ENCODE measurements at regions not wholly inside any gene's neighbourhood (a gene's known extent, or its start where the extent isn't known, plus 50 kb on each side); places are given as distances from the start of the nearest gene placed in this dataset.
A peak's percentile ranks its signal among the peaks of the same experiment; 100 is the strongest.

- Mint-ChIP-seq H3K4me1 (peaks cover 6% of the 10 kb centered on the region), H3K27ac (no peak overlapping the region), H3K4me3 (no peak overlapping the region), H3K27me3 (no peaks in the 10 kb centered on the region), H3K9me3 (peaks cover 21% of the 10 kb centered on the region), H3K36me3 (no peaks in the 10 kb centered on the region)
Observed at GRCh38 chr21:17002594-17003257, 510.1 kb upstream of the CXADR start.

DNA sequence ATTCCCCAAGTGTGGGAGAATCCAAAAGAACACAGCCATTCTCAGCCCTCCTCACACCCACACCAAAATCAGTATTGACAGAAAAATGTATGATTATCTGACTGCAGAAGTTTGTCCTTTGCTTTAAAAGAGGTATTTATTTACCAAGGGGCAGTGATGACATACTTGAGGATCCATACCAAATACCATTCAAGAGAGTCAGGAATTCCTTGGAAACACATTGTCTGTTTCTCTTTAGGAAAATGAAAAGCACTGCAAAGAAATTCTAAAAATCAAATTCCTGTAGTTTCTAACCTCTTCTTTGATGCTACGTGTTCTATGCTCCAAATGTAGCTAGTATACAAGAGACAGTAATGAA is 509.6 kb upstream of the CXADR start:
- no peak overlapping the region for H3K27ac Mint-ChIP-seq
- H3K4me3 Mint-ChIP-seq = no peak overlapping the region
- peaks cover 21% of the 10 kb centered on the region for H3K9me3 Mint-ChIP-seq
- H3K4me1 Mint-ChIP-seq = peaks cover 6% of the 10 kb centered on the region
- no peaks in the 10 kb centered on the region for H3K36me3 Mint-ChIP-seq
- no peaks in the 10 kb centered on the region for H3K27me3 Mint-ChIP-seq

DNA sequence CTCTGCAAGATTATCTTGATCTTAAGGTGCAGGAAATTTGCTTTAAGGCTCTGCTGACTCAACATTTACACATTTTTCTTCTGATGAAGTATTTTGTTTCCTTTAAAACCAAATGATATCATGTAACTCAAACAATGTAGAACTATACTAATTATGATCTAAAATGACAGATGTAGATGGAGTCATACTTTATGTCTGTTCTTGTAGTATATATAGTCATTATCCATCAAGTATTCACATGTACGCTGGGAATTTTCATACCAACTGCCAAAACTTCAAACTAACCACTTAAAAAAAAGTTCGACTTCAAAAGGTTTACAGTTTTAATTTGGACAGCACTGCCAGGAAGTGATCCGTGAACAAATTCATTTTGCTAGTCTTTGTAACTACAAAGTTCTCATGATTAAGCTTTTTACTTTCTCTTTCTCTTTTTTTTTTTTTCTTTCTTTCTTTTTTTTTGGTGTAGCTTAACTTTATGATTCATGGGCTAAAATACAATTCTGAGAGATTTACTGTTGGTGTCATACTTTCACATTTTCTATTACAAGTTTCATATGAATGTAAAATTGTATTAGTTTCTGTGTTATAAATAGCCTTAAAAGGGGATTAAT is 509.0 kb upstream of the CXADR start:
- H3K36me3 Mint-ChIP-seq = no peaks in the 10 kb centered on the region
- H3K27me3 Mint-ChIP-seq = no peaks in the 10 kb centered on the region
- peaks cover 6% of the 10 kb centered on the region for H3K4me1 Mint-ChIP-seq
- H3K27ac Mint-ChIP-seq = peak overlapping the region; percentile 65
- H3K9me3 Mint-ChIP-seq = peaks cover 20% of the 10 kb centered on the region
- H3K4me3 Mint-ChIP-seq = no peak overlapping the region

GRCh38 chr21:17032141-17032655 is 480.6 kb upstream of the CXADR start:
- Mint-ChIP-seq H3K36me3 (no peaks in the 10 kb centered on the region), H3K27me3 (no peaks in the 10 kb centered on the region), H3K27ac (no peak overlapping the region), H3K9me3 (peaks cover 12% of the 10 kb centered on the region), H3K4me1 (no peaks in the 10 kb centered on the region), H3K4me3 (no peak overlapping the region)

DNA sequence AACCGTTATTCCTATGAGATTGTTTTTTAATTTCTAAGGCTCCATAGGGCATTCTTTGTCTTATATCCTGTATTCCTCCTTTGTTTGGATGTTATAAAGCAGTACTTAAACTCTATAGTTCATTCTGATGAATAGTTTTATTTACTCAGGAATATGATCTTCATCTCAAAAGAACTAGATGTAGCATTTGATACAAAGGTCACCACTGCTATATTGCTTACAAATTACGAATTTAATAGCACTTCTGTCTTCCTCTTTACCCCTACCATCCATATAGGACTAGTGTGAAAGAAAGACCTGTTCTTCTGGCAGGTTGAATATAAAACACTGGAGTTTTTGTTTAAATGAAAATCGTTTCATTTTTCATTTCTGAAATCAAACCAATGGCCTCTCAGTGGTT is 468.1 kb upstream of the CXADR start:
- Mint-ChIP-seq H3K27ac (no peak overlapping the region), H3K36me3 (no peaks in the 10 kb centered on the region), H3K27me3 (no peaks in the 10 kb centered on the region), H3K4me1 (no peaks in the 10 kb centered on the region), H3K4me3 (no peak overlapping the region), H3K9me3 (no peaks in the 10 kb centered on the region)

GRCh38 chr21:17045214-17045853 is 467.5 kb upstream of the CXADR start:
- Mint-ChIP-seq H3K27me3 (no peaks in the 10 kb centered on the region), H3K4me1 (no peaks in the 10 kb centered on the region), H3K36me3 (no peaks in the 10 kb centered on the region), H3K9me3 (no peaks in the 10 kb centered on the region), H3K27ac (no peak overlapping the region), H3K4me3 (no peak overlapping the region)

DNA sequence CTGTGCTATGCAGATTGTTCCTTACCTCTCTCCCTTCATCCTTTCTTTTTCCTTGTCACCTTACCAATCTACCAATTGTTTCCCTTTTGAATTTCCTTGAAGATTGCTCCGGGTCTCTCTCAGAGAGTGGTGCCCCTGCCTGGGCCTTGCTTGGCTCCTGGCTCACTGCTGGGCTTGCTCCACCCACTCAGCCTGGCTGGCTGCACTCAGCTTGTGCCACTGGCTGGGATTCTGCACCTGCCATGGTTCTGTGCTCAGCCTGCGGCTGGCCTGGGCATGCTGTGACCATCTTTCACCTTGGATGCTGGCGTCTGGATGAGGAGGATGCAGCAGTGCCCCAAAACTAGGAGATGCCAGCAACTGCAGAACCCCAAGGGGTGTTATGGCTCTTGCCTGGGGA is 463.9 kb upstream of the CXADR start:
- H3K4me1 Mint-ChIP-seq = no peaks in the 10 kb centered on the region
- peaks cover 5% of the 10 kb centered on the region for H3K9me3 Mint-ChIP-seq
- no peak overlapping the region for H3K4me3 Mint-ChIP-seq
- H3K36me3 Mint-ChIP-seq = no peaks in the 10 kb centered on the region
- no peaks in the 10 kb centered on the region for H3K27me3 Mint-ChIP-seq
- H3K27ac Mint-ChIP-seq = no peak overlapping the region

- no peaks in the 10 kb centered on the region for H3K4me1 Mint-ChIP-seq
- peaks cover 5% of the 10 kb centered on the region for H3K9me3 Mint-ChIP-seq
- no peaks in the 10 kb centered on the region for H3K36me3 Mint-ChIP-seq
- no peak overlapping the region for H3K4me3 Mint-ChIP-seq
- H3K27ac Mint-ChIP-seq = no peak overlapping the region
- H3K27me3 Mint-ChIP-seq = no peaks in the 10 kb centered on the region
Observed at GRCh38 chr21:17050156-17050555, 462.7 kb upstream of the CXADR start.

DNA sequence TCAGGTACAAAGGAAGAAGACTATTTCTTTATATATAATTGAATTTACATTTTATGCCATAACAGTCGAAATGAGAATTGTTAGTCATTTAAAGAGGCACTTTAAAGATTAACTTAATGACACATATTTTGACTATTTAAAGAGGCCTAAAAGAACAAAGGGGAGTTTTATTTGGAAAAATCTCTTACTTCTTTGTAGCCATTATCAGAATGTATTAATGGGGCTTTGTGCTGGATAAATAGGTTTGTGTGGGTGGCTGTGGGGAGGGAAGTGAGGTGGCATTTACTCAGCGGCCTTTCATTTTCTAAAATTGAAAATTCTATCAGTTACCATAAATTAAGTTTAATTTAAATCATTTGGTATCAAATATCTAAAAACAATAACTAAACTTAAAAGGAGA is 462.2 kb upstream of the CXADR start:
- H3K4me1 Mint-ChIP-seq = no peaks in the 10 kb centered on the region
- H3K27ac Mint-ChIP-seq = no peak overlapping the region
- no peaks in the 10 kb centered on the region for H3K36me3 Mint-ChIP-seq
- H3K9me3 Mint-ChIP-seq = peaks cover 5% of the 10 kb centered on the region
- no peaks in the 10 kb centered on the region for H3K27me3 Mint-ChIP-seq
- no peak overlapping the region for H3K4me3 Mint-ChIP-seq

- Mint-ChIP-seq H3K27ac (no peak overlapping the region), H3K4me3 (no peak overlapping the region), H3K27me3 (no peaks in the 10 kb centered on the region), H3K36me3 (no peaks in the 10 kb centered on the region), H3K9me3 (peaks cover 5% of the 10 kb centered on the region), H3K4me1 (no peaks in the 10 kb centered on the region)
Observed at GRCh38 chr21:17051054-17051453, 461.8 kb upstream of the CXADR start.

DNA sequence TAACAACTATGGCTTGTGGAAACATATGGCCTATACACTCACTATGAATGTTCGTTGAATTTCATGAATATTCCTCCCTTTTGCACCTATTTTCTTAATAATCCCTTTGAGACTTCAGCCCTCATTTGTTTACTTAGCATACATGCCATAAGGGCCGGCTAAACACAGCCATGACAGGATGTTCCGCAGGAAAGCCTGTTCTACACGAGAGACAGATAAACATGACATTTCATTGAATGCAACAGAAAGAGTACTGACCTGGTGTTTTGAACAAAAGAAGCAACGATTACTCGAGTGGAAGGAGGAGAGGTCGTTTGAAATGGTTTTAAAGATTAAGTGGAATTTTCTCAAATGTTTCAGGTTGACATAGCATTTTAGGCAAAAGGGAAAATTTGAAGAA is 459.5 kb upstream of the CXADR start:
- no peaks in the 10 kb centered on the region for H3K27me3 Mint-ChIP-seq
- no peak overlapping the region for H3K27ac Mint-ChIP-seq
- H3K36me3 Mint-ChIP-seq = no peaks in the 10 kb centered on the region
- no peak overlapping the region for H3K4me3 Mint-ChIP-seq
- no peaks in the 10 kb centered on the region for H3K4me1 Mint-ChIP-seq
- H3K9me3 Mint-ChIP-seq = peaks cover 9% of the 10 kb centered on the region

GRCh38 chr21:17059936-17060335 is 452.9 kb upstream of the CXADR start:
- Mint-ChIP-seq H3K27me3 (no peaks in the 10 kb centered on the region), H3K9me3 (peaks cover 5% of the 10 kb centered on the region), H3K27ac (no peak overlapping the region), H3K4me1 (no peaks in the 10 kb centered on the region), H3K4me3 (no peak overlapping the region), H3K36me3 (no peaks in the 10 kb centered on the region)

- H3K4me3 Mint-ChIP-seq = no peak overlapping the region
- H3K4me1 Mint-ChIP-seq = no peaks in the 10 kb centered on the region
- H3K9me3 Mint-ChIP-seq = no peaks in the 10 kb centered on the region
- no peaks in the 10 kb centered on the region for H3K36me3 Mint-ChIP-seq
- no peak overlapping the region for H3K27ac Mint-ChIP-seq
- H3K27me3 Mint-ChIP-seq = no peaks in the 10 kb centered on the region
Observed at GRCh38 chr21:17066006-17066405, 446.8 kb upstream of the CXADR start.

DNA sequence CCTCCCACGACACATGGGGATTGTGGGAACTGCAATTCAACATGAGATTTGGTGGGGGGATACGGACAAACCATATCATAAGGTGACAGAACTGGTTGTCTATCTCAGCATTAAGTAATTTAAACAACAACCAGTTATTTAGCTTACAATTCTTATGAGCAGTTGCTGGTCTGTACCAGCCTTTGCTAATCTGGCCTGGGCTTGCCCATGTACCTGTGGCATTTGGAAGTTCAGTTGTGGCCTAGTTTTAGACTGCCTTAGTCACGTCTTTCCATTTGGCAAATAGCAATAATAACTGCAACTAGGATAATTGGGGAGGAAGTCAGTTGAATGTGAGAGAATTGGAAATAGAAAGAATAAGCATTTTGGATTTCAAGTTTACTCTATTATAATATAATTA is 441.8 kb upstream of the CXADR start:
- Mint-ChIP-seq H3K4me3 (no peak overlapping the region), H3K27ac (no peak overlapping the region), H3K27me3 (no peaks in the 10 kb centered on the region), H3K36me3 (no peaks in the 10 kb centered on the region), H3K4me1 (no peaks in the 10 kb centered on the region), H3K9me3 (peaks cover 6% of the 10 kb centered on the region)

GRCh38 chr21:17081193-17081592 is 431.6 kb upstream of the CXADR start:
- H3K27me3 Mint-ChIP-seq = peaks cover 1% of the 10 kb centered on the region
- H3K36me3 Mint-ChIP-seq = no peaks in the 10 kb centered on the region
- no peak overlapping the region for H3K27ac Mint-ChIP-seq
- H3K4me1 Mint-ChIP-seq = no peaks in the 10 kb centered on the region
- no peak overlapping the region for H3K4me3 Mint-ChIP-seq
- H3K9me3 Mint-ChIP-seq = peaks cover 3% of the 10 kb centered on the region

GRCh38 chr21:17082843-17083483 is 429.9 kb upstream of the CXADR start:
- peaks cover 1% of the 10 kb centered on the region for H3K27me3 Mint-ChIP-seq
- H3K36me3 Mint-ChIP-seq = no peaks in the 10 kb centered on the region
- H3K9me3 Mint-ChIP-seq = peaks cover 4% of the 10 kb centered on the region
- H3K4me1 Mint-ChIP-seq = no peaks in the 10 kb centered on the region
- H3K27ac Mint-ChIP-seq = no peak overlapping the region
- no peak overlapping the region for H3K4me3 Mint-ChIP-seq

Data from activated naive CD4-positive, alpha-beta T cell treated with anti-CD3 and anti-CD28 coated beads, Interleukin-2, amount 50 U/mL, for 24 hours (primary cell).